HL-60 (cell line): ENCODE measurements at regions not wholly inside any gene's neighbourhood (a gene's known extent, or its start where the extent isn't known, plus 50 kb on each side); places are given as distances from the start of the nearest gene placed in this dataset.

Experiments used
- DNase-seq, 2 experiments: peaks; one replicate each; pipeline ENCODE4 v3.0.0-alpha.2; 2010 to 2020; ENCODE audit warnings: low read depth in 1 of 2, low spot score in 1 of 2
- H3K27ac ChIP-seq: fragments of 250-450 bp; sonication (Bioruptor Pico); replicated peaks from 2 replicates; pipeline ENCODE4 v1.5.1; 2020; ENCODE audit warnings: mild to moderate bottlenecking, moderate library complexity
- H3K27me3 ChIP-seq: fragments of 250-450 bp; sonication (Bioruptor Pico); 2 replicates; pipeline ENCODE4 v1.5.1; 2021; ENCODE audit warnings: mild to moderate bottlenecking, moderate library complexity; ENCODE audit not compliant: insufficient read depth, poor library complexity, severe bottlenecking
- H3K4me3 ChIP-seq: replicated peaks from 2 replicates; pipeline ENCODE4 v1.5.1; 2011; ENCODE audit warnings: mild to moderate bottlenecking, control low read depth, low read length; ENCODE audit not compliant: insufficient read depth
- GABPA ChIP-seq: IDR thresholded peaks from 2 replicates; pipeline ENCODE4 v1.6.1; 2012; ENCODE audit warnings: low read depth
- POLR2AphosphoS5 ChIP-seq: IDR thresholded peaks from 2 replicates; pipeline ENCODE4 v1.6.1; 2012; ENCODE audit warnings: low read depth
- SPI1 ChIP-seq: IDR thresholded peaks from 2 replicates; pipeline ENCODE4 v1.6.1; 2012; ENCODE audit warnings: low read depth, mild to moderate bottlenecking, borderline replicate concordance
- TF ChIP-seq, protein P1 (sequence below): IDR thresholded peaks from one replicate; pipeline ENCODE4 v1.5.1; 2011; ENCODE audit warnings: low read length, control low read depth, inconsistent platforms; ENCODE audit not compliant: insufficient read depth
- TF ChIP-seq, protein P2 (sequence below): IDR thresholded peaks from 2 replicates; pipeline ENCODE4 v1.6.1; 2012; ENCODE audit warnings: low read depth; ENCODE audit not compliant: insufficient replicate concordance

DNA sequence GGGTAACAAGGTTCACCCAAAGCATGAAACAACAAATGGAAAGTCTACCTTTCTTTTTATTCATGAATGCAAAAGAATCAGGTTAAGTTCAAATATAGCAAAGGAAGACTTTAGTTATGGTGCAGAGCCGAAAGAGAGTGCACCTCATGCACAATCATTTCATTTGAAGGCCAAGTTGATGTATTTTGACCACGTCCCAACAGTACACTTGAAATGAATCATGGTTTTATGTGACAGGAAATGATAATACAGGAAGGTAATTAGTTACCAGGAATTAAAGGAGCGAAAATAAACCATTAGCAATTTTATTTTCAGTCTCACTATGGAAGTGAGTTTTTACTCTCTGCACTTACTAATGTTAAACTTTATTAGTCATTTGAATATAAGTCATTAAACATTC, 281.2 kb upstream of the DIAPH2 start:
- Histone ChIP-seq H3K4me3 (no peak overlapping the region), H3K27ac (no peak overlapping the region), H3K27me3 (no peaks in the 10 kb centered on the region)
- TF ChIP-seq, protein P1, sequence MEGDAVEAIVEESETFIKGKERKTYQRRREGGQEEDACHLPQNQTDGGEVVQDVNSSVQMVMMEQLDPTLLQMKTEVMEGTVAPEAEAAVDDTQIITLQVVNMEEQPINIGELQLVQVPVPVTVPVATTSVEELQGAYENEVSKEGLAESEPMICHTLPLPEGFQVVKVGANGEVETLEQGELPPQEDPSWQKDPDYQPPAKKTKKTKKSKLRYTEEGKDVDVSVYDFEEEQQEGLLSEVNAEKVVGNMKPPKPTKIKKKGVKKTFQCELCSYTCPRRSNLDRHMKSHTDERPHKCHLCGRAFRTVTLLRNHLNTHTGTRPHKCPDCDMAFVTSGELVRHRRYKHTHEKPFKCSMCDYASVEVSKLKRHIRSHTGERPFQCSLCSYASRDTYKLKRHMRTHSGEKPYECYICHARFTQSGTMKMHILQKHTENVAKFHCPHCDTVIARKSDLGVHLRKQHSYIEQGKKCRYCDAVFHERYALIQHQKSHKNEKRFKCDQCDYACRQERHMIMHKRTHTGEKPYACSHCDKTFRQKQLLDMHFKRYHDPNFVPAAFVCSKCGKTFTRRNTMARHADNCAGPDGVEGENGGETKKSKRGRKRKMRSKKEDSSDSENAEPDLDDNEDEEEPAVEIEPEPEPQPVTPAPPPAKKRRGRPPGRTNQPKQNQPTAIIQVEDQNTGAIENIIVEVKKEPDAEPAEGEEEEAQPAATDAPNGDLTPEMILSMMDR = no peak
- TF ChIP-seq, protein P2, sequence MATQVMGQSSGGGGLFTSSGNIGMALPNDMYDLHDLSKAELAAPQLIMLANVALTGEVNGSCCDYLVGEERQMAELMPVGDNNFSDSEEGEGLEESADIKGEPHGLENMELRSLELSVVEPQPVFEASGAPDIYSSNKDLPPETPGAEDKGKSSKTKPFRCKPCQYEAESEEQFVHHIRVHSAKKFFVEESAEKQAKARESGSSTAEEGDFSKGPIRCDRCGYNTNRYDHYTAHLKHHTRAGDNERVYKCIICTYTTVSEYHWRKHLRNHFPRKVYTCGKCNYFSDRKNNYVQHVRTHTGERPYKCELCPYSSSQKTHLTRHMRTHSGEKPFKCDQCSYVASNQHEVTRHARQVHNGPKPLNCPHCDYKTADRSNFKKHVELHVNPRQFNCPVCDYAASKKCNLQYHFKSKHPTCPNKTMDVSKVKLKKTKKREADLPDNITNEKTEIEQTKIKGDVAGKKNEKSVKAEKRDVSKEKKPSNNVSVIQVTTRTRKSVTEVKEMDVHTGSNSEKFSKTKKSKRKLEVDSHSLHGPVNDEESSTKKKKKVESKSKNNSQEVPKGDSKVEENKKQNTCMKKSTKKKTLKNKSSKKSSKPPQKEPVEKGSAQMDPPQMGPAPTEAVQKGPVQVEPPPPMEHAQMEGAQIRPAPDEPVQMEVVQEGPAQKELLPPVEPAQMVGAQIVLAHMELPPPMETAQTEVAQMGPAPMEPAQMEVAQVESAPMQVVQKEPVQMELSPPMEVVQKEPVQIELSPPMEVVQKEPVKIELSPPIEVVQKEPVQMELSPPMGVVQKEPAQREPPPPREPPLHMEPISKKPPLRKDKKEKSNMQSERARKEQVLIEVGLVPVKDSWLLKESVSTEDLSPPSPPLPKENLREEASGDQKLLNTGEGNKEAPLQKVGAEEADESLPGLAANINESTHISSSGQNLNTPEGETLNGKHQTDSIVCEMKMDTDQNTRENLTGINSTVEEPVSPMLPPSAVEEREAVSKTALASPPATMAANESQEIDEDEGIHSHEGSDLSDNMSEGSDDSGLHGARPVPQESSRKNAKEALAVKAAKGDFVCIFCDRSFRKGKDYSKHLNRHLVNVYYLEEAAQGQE = no peak
- TF ChIP-seq SPI1 (no peak), POLR2AphosphoS5 (no peak), GABPA (no peak)
- no peak for DNase-seq

DNA sequence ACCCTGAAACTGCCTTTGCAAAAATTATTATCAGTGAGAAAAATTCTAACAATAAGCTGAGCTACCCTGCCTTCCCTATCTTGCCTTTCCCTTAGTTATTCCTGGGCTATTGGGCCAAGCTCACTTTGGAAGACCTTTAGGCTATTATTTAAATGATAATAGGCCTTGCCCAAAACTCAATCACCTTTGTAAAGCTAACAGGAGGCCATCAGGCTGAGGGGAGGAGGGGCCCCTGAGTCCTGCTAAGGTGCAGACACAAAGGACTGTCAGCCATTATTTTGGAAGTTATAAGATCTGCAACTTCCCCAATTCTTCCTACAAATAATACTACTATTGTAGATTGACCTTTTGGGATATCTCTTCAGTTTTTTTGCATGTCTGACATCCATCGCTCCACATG, 278.8 kb upstream of the DIAPH2 start:
- H3K4me3 ChIP-seq = no peak overlapping the region
- no peaks in the 10 kb centered on the region for H3K27me3 ChIP-seq
- no peak overlapping the region for H3K27ac ChIP-seq
- TF ChIP-seq POLR2AphosphoS5 (no peak), SPI1 (no peak), GABPA (no peak)
- TF ChIP-seq, protein P2 = no peak
- TF ChIP-seq, protein P1 = no peak
- DNase-seq = no peak

DNA sequence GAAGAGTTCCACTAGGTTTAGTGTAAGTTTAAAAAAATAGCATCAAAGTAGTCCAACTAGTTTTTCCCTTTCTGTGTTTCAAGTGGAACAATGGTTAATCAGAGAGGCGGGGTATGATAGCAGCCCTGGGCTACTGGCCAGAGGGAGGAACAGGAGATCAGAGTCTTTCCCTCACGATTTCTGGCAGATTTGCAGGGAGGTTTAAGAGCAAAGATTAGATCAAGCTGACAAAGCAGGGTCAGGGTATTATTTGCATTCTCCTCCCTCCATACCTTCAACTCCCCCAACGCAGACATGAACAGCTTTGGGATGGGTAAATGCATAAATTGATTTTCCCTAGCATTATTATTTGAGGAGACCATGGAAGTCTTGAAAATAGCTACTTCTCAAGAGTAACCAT, 277.6 kb upstream of the DIAPH2 start:
- no peak for DNase-seq
- no peak for TF ChIP-seq SPI1
- no peak for TF ChIP-seq GABPA
- TF ChIP-seq, protein P1 = no peak
- TF ChIP-seq, protein P2 = no peak
- no peak for TF ChIP-seq POLR2AphosphoS5
- Histone ChIP-seq H3K27me3 (no peaks in the 10 kb centered on the region), H3K27ac (no peak overlapping the region), H3K4me3 (no peak overlapping the region)
